RWPE1 (cell line): ENCODE measurements at regions not wholly inside any gene's neighbourhood (a gene's known extent, or its start where the extent isn't known, plus 50 kb on each side); places are given as distances from the start of the nearest gene placed in this dataset.

Experiments
- CTCF ChIA-PET: fragments of 350-600 bp; sonication (Branson Sonifier 250); formaldehyde crosslinking; extraction: SDS; loops from one replicate; lab custom pipeline; 2021; lab: Yijun Ruan, JAX
- POLR2A ChIA-PET: fragments of 400-600 bp; formaldehyde crosslinking; extraction: SDS; loops from one replicate; lab custom pipeline; 2020; ENCODE audit warnings: antibody characterized with exemption; ENCODE audit not compliant: low non-redundant PET; lab: Yijun Ruan, JAX
- DNase-seq: peaks from one replicate; pipeline ENCODE4 v3.0.0; 2012; ENCODE audit warnings: low spot score
- H3K27ac ChIP-seq: fragments of 450-650 bp; 2 replicates; pipeline ENCODE4 v1.5.1; 2017
- TF ChIP-seq, protein P1 (sequence below): fragments of 450-650 bp; conservative IDR thresholded peaks from 2 replicates; pipeline ENCODE4 v1.5.1; 2017; ENCODE audit warnings: low read depth, mild to moderate bottlenecking

DNA sequence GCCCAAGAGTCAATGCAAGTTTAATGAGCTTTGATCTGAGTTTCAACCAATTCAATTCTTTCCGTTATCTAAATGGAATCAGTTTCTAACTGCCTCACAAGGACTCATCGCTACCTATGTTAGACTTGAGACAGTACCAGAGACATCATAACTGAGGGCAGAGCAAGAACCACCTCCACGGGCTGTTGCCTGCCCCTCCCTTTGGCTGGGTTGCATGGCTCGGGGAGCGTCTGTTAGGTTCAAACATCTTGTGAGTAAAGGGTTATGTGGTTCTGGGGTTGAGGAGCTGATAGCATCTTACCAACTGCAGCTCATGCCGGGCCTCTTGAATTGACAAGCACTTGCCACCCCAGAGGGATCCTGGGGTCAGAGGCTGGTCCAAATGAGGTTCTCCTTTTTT, 457.9 kb downstream of the ENC1 start:
- CTCF ChIA-PET: interaction anchor here (0.5 kb wide), 1 partner anchor 84 kb away, joined by 3 read pairs; no protein-coding TSS in a partner anchor
- POLR2A ChIA-PET: no interaction called here
- TF ChIP-seq, protein P1, sequence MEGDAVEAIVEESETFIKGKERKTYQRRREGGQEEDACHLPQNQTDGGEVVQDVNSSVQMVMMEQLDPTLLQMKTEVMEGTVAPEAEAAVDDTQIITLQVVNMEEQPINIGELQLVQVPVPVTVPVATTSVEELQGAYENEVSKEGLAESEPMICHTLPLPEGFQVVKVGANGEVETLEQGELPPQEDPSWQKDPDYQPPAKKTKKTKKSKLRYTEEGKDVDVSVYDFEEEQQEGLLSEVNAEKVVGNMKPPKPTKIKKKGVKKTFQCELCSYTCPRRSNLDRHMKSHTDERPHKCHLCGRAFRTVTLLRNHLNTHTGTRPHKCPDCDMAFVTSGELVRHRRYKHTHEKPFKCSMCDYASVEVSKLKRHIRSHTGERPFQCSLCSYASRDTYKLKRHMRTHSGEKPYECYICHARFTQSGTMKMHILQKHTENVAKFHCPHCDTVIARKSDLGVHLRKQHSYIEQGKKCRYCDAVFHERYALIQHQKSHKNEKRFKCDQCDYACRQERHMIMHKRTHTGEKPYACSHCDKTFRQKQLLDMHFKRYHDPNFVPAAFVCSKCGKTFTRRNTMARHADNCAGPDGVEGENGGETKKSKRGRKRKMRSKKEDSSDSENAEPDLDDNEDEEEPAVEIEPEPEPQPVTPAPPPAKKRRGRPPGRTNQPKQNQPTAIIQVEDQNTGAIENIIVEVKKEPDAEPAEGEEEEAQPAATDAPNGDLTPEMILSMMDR: no peak
- no peak overlapping the region for H3K27ac ChIP-seq
- DNase-seq: no peak

DNA sequence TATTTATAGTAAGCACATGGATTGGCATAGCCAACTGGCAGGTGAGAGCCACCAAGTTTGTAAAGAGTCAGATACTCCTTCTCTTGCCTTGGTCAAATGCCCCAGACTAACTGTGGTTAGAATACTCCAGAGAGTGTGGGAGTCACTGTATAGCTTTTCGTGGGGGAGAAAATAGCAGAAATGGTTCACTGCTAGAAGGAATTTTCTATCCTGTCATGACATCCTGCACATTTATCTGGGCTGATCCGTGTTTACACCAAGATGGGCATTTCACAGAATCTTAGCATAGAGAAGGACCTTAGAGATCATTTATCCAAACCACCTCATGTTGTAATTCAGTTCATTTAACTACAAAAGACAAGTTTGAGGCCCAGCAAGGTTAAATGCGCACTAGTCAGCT, 460.8 kb downstream of the ENC1 start:
- TF ChIP-seq, protein P1: no peak
- ChIA-PET POLR2A (no interaction called here), CTCF (no interaction called here)
- no peak overlapping the region for H3K27ac ChIP-seq
- DNase-seq: no peak

DNA sequence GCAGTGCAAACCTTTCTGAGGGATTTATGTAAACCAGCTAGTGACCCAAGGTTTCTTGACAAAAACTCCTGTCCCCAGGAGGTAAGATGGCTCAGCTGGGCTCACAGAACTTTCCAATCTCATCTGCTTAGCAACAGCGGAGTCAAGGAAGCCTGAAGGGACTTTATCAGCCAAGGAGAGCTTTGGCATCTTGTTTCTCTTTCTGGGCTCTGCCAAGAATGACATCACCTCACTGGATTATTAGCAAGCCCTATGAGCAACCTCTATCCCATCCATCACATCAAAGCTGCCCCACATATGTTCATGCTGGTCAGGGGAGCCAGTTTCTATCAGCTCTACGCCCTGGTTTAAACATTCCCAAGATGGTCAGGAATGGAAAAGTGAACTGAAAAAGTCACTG, 461.3 kb downstream of the ENC1 start:
- DNase-seq: no peak
- TF ChIP-seq, protein P1: no peak
- ChIA-PET CTCF (no interaction called here), POLR2A (no interaction called here)
- no peak overlapping the region for H3K27ac ChIP-seq

DNA sequence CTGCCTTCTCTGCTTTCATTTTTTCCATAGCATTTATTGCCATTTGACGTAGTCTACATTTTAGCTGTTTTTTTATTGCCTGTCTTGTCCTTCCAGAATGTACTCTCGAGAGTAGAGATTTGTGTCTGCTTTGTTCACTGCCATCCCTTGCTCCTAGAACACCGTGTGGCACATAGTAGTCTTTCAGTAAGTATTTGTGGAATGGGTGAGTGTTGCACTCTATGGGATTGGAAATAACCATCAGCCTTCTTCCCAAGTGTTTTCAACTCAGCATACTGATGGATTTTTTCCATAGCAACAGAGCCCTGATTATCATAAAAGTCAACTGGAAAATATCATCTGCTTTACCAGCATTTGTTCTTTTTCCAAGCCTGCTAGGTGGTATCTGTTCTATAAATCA, 462.6 kb downstream of the ENC1 start:
- DNase-seq: no peak
- no peak overlapping the region for H3K27ac ChIP-seq
- ChIA-PET CTCF (no interaction called here), POLR2A (no interaction called here)
- TF ChIP-seq, protein P1: no peak

DNA sequence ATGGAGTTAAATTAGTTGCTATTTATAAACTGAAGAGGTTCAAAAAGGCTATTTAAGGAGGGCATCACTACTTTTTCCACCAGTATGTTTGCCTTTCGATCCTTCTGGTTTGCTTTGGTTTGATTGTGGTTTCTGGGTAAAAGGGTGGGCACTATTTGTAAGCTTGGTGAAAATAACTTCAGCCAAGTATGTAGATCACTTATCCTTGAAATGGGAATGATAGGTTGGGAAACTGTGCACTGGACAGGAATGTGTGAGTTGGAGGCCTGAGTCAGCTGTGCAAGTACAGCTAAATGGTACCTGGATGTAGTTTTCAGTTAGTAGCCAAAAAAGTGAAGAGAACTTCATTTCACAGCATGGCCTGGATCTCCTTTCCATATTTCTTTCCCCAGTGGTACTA, 466.2 kb downstream of the ENC1 start:
- ChIA-PET CTCF (no interaction called here), POLR2A (no interaction called here)
- no peak overlapping the region for H3K27ac ChIP-seq
- TF ChIP-seq, protein P1: no peak
- DNase-seq: no peak

DNA sequence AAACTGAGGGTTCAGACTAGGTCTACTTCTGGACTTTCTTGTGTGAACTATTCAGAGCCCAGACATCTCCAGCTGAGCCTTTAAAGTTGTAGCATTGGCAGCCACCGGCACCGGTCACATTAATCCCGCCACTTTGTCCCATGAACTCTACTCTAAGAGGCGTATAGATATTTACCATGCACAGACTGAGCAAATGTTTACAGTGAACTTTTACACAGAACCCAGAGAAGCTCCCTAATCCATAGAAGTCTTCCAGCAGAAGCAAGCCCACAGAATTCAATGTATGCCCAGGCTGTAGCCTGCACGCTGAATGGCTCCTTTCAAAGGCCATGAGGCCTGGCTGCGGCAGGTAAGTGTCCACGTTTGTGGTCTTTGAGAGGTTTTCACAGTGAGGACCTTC, 466.9 kb downstream of the ENC1 start:
- DNase-seq: no peak
- ChIA-PET POLR2A (no interaction called here), CTCF (no interaction called here)
- TF ChIP-seq, protein P1: no peak
- H3K27ac ChIP-seq: no peak overlapping the region

DNA sequence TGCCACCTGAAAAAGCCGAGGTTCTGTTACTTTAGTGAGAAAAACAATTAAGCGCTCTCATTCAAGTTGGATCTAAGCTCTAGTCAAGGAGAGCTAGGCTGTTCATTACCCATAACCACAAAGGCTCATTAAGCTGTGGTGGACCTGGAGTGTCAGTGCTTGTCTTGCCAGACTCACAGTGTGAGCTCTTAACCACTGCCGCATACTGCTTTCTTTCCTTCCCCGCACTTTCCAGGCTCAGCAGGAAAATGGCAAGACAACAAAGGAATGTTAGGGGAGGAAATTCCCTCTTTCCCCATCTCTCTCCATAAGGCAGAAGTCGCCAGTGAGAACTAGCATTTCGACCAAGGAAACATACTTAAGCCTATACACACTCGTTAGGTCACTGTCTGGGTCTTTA, 467.3 kb downstream of the ENC1 start:
- POLR2A ChIA-PET: no interaction called here
- CTCF ChIA-PET: no interaction called here
- DNase-seq: no peak
- TF ChIP-seq, protein P1: no peak
- no peak overlapping the region for H3K27ac ChIP-seq
